Neuronal stem cell (in vitro differentiated cells): ENCODE measurements at regions not wholly inside any gene's neighbourhood (a gene's known extent, or its start where the extent isn't known, plus 50 kb on each side); places are given as distances from the start of the nearest gene placed in this dataset.

ENCODE experiments used
- DNase-seq: peaks from one replicate; pipeline ENCODE4 v3.0.0-alpha.2; 2013; ENCODE audit warnings: low spot score
- H2AFZ ChIP-seq: one replicate; pipeline ENCODE4 v1.6.1; 2013; ENCODE audit warnings: mild to moderate bottlenecking, low read length, inconsistent platforms
- H2AK5ac ChIP-seq: 2 replicates; pipeline ENCODE4 v1.6.1; 2013; ENCODE audit warnings: low read depth, mild to moderate bottlenecking, inconsistent platforms, low read length, moderate library complexity, mixed read lengths
- H2BK120ac ChIP-seq: 2 replicates; pipeline ENCODE4 v1.6.1; 2013; ENCODE audit warnings: low read depth, mild to moderate bottlenecking, inconsistent platforms, low read length, moderate library complexity, mixed read lengths
- H2BK12ac ChIP-seq: one replicate; pipeline ENCODE4 v1.6.1; 2013; ENCODE audit warnings: low read length, inconsistent platforms
- H2BK15ac ChIP-seq: 2 replicates; pipeline ENCODE4 v1.6.1; 2013; ENCODE audit warnings: mild to moderate bottlenecking, low read length, inconsistent platforms, mixed read lengths
- H2BK5ac ChIP-seq: one replicate; pipeline ENCODE4 v1.6.1; 2013; ENCODE audit warnings: inconsistent platforms, mild to moderate bottlenecking, low read length, moderate library complexity
- H3K14ac ChIP-seq: one replicate; pipeline ENCODE4 v1.6.1; 2013; ENCODE audit warnings: low read length, inconsistent platforms
- H3K18ac ChIP-seq: 2 replicates; pipeline ENCODE4 v1.6.1; 2013; ENCODE audit warnings: low read length, inconsistent platforms
- H3K23ac ChIP-seq: 2 replicates; pipeline ENCODE4 v1.6.1; 2013; ENCODE audit warnings: low read depth, mild to moderate bottlenecking, mixed read lengths, low read length, inconsistent platforms; ENCODE audit not compliant: poor library complexity
- H3K27ac ChIP-seq: replicated peaks from 3 replicates; pipeline ENCODE4 v1.5.1; 2013; ENCODE audit warnings: low read length, inconsistent platforms
- H3K27me3 ChIP-seq, 3 experiments: 2 replicates each; pipeline ENCODE4 v1.6.1; 2013; ENCODE audit warnings: low read length in 3 of 3, mild to moderate bottlenecking in 2 of 3, inconsistent platforms in 1 of 3, low read depth in 1 of 3, mixed read lengths in 1 of 3, moderate library complexity in 1 of 3; ENCODE audit not compliant: control insufficient read depth in 3 of 3, insufficient read depth in 3 of 3
- H3K36me3 ChIP-seq, 2 donors: replicated peaks in 1 of 2; 2 replicates each; pipeline ENCODE4 v1.6.1; 2013; ENCODE audit warnings: low read length in 2 of 2; ENCODE audit not compliant: control insufficient read depth in 2 of 2, insufficient read depth in 2 of 2
- H3K4ac ChIP-seq: 2 replicates; pipeline ENCODE4 v1.6.1; 2013; ENCODE audit warnings: inconsistent platforms, mild to moderate bottlenecking, low read length, moderate library complexity
- H3K4me1 ChIP-seq, 2 donors: 1 replicate in 1 of 2; 2 replicates in 1 of 2; pipeline ENCODE4 v1.6.1; 2013; ENCODE audit warnings: low read length in 2 of 2, low read depth in 1 of 2; ENCODE audit not compliant: control insufficient read depth in 2 of 2, insufficient read depth in 1 of 2
- H3K4me2 ChIP-seq: one replicate; pipeline ENCODE4 v1.6.1; 2013; ENCODE audit warnings: mild to moderate bottlenecking, low read length, inconsistent platforms; ENCODE audit not compliant: insufficient read depth, poor library complexity, severe bottlenecking
- H3K4me3 ChIP-seq, 2 donors: 2 replicates each; pipeline ENCODE4 v1.5.1; 2013; ENCODE audit warnings: low read length in 2 of 2, mild to moderate bottlenecking in 2 of 2, inconsistent platforms in 1 of 2, moderate library complexity in 1 of 2
- H3K79me1 ChIP-seq: one replicate; pipeline ENCODE4 v1.6.1; 2013; ENCODE audit warnings: low read depth, mild to moderate bottlenecking, inconsistent platforms, low read length, moderate library complexity
- H3K9ac ChIP-seq: one replicate; pipeline ENCODE4 v1.6.1; 2013; ENCODE audit warnings: mild to moderate bottlenecking, low read depth, low read length, inconsistent platforms; ENCODE audit not compliant: poor library complexity
- H3K9me3 ChIP-seq, 2 donors: replicated peaks in 1 of 2; 2 replicates each; pipeline versions ENCODE3 to v1.6.1; 2013; ENCODE audit warnings: low read length in 2 of 2, mild to moderate bottlenecking in 2 of 2, inconsistent platforms in 1 of 2, low read depth in 1 of 2, mixed read lengths in 1 of 2, moderate library complexity in 1 of 2; ENCODE audit not compliant: control insufficient read depth in 2 of 2, insufficient read depth in 1 of 2
- H4K8ac ChIP-seq: one replicate; pipeline ENCODE4 v1.6.1; 2013; ENCODE audit warnings: low read depth, mild to moderate bottlenecking, inconsistent platforms, low read length, moderate library complexity
- H4K91ac ChIP-seq: one replicate; pipeline ENCODE4 v1.6.1; 2013; ENCODE audit warnings: low read length, low read depth, mild to moderate bottlenecking, inconsistent platforms; ENCODE audit not compliant: poor library complexity
- WGBS, 2 donors: extraction: QIAGEN DNeasy Blood & Tissue Kit; methylation state at CpG; one replicate each; pipeline ENCODE4 v1.1.7; 2013; ENCODE audit warnings: missing lambda C conversion rate in 2 of 2, mixed read lengths in 1 of 2; ENCODE audit not compliant: insufficient read length in 2 of 2, insufficient replicate concordance in 1 of 2; ENCODE audit errors: extremely low coverage in 2 of 2; 5-methylcytosine and 5-hydroxymethylcytosine counted together

- H3K14ac ChIP-seq = no peak overlapping the region
Measured at GRCh38 chr2:215835657-215836056, 177.7 kb downstream of the MREG start.

GRCh38 chr2:215835231-215835630 lies 178.1 kb downstream of the MREG start:
- Histone ChIP-seq H3K79me1 (no peaks in the 10 kb centered on the region), H3K4ac (no peak overlapping the region), H3K27me3 (no peaks in the 10 kb centered on the region), H4K8ac (no peak overlapping the region), H2BK120ac (no peak overlapping the region), H3K23ac (no peak overlapping the region), H3K14ac (no peak overlapping the region), H2AK5ac (no peak overlapping the region), H2BK12ac (no peak overlapping the region), H3K4me2 (no peak overlapping the region), H2BK15ac (no peak overlapping the region), H3K4me3 (no peak overlapping the region), H4K91ac (no peak overlapping the region), H3K18ac (no peak overlapping the region), H2BK5ac (no peak overlapping the region), H3K27ac (no peak overlapping the region), H3K9me3 (no peaks in the 10 kb centered on the region), H3K9ac (no peak overlapping the region), H3K4me1 (peaks cover 0 to 2% of the 10 kb centered on the region in 2 donors), H3K36me3 (no peaks in the 10 kb centered on the region), H2AFZ (no peak overlapping the region)
- DNase-seq = no peak
- no CpG with 5 or more reads among the region's 1 CpG for WGBS, 2 donors

More at GRCh38 chr2:215835657-215836056, 177.7 kb downstream of the MREG start:
- Histone ChIP-seq H2AFZ (no peak overlapping the region), H4K91ac (no peak overlapping the region), H3K4me3 (no peak overlapping the region), H4K8ac (no peak overlapping the region), H3K9me3 (no peaks in the 10 kb centered on the region), H3K4me1 (peaks cover 0 to 2% of the 10 kb centered on the region in 2 donors), H2BK15ac (no peak overlapping the region), H2BK5ac (no peak overlapping the region), H3K4me2 (no peak overlapping the region), H3K36me3 (no peaks in the 10 kb centered on the region), H3K4ac (no peak overlapping the region), H2AK5ac (no peak overlapping the region), H2BK120ac (no peak overlapping the region), H3K27me3 (no peaks in the 10 kb centered on the region), H2BK12ac (peak overlapping the region; percentile 14), H3K79me1 (no peaks in the 10 kb centered on the region), H3K27ac (no peak overlapping the region), H3K9ac (no peak overlapping the region), H3K18ac (no peak overlapping the region), H3K23ac (no peak overlapping the region)
- DNase-seq = no peak
- no CpG with 5 or more reads among the region's 1 CpG for WGBS, 2 donors

- Histone ChIP-seq H3K18ac (no peak overlapping the region), H3K27me3 (no peaks in the 10 kb centered on the region), H2BK12ac (no peak overlapping the region), H2BK120ac (no peak overlapping the region), H2AFZ (peak overlapping the region; percentile 38), H3K4me3 (no peak overlapping the region), H3K36me3 (no peaks in the 10 kb centered on the region), H3K9ac (no peak overlapping the region), H2AK5ac (no peak overlapping the region), H4K91ac (no peak overlapping the region), H4K8ac (no peak overlapping the region), H3K79me1 (no peaks in the 10 kb centered on the region), H3K9me3 (no peaks in the 10 kb centered on the region), H3K4me2 (no peak overlapping the region), H2BK5ac (no peak overlapping the region), H3K4me1 (peaks cover 0 to 2% of the 10 kb centered on the region in 2 donors), H2BK15ac (no peak overlapping the region), H3K27ac (no peak overlapping the region), H3K14ac (no peak overlapping the region), H3K4ac (no peak overlapping the region), H3K23ac (no peak overlapping the region)
- no CpG with 5 or more reads among the region's 5 CpGs for WGBS, 2 donors
- no peak for DNase-seq
Measured at GRCh38 chr2:215833531-215834162, 179.7 kb downstream of the MREG start.

GRCh38 chr2:215832791-215833190 lies 180.6 kb downstream of the MREG start:
- no peaks in the 10 kb centered on the region for H3K9me3 ChIP-seq
- no peaks in the 10 kb centered on the region for H3K36me3 ChIP-seq
- no peak overlapping the region for H2BK12ac ChIP-seq
- H3K4me1 ChIP-seq = peaks cover 0 to 2% of the 10 kb centered on the region in 2 donors
- no CpG with 5 or more reads among the region's 6 CpGs for WGBS, 2 donors
- DNase-seq = no peak
- H2AFZ ChIP-seq = no peak overlapping the region
- H3K9ac ChIP-seq = no peak overlapping the region
- H3K79me1 ChIP-seq = no peaks in the 10 kb centered on the region
- H4K8ac ChIP-seq = no peak overlapping the region
- H3K23ac ChIP-seq = no peak overlapping the region
- H3K18ac ChIP-seq = no peak overlapping the region
- H3K14ac ChIP-seq = no peak overlapping the region
- H3K27ac ChIP-seq = no peak overlapping the region
- no peaks in the 10 kb centered on the region for H3K27me3 ChIP-seq
- H2BK15ac ChIP-seq = no peak overlapping the region
- no peak overlapping the region for H3K4ac ChIP-seq
- no peak overlapping the region for H4K91ac ChIP-seq
- no peak overlapping the region for H2BK120ac ChIP-seq
- no peak overlapping the region for H2BK5ac ChIP-seq
- no peak overlapping the region for H3K4me2 ChIP-seq
- no peak overlapping the region for H3K4me3 ChIP-seq
- H2AK5ac ChIP-seq = no peak overlapping the region
